ENCODE measurements at regions not wholly inside any gene's neighbourhood (a gene's known extent, or its start where the extent isn't known, plus 50 kb on each side); places are given as distances from the start of the nearest gene placed in this dataset.
A peak's percentile ranks its signal among the peaks of the same experiment; 100 is the strongest.

GRCh38 chr15:58235961-58236360 is 97.8 kb downstream of the AQP9 start:
- CTCF ChIA-PET: interaction anchor here (1.3 kb wide), 1 partner anchor 8 kb away, joined by 3 read pairs; no protein-coding TSS in a partner anchor
- H3K9me3 Mint-ChIP-seq (ENCODE audit: low read depth): no peaks in the 10 kb centered on the region

GRCh38 chr15:58240191-58240932 is 102.2 kb downstream of the AQP9 start:
- no peaks in the 10 kb centered on the region for H3K27me3 Mint-ChIP-seq
- no peak for ATAC-seq
- ChIA-PET CTCF (interaction anchor here (0.7 kb wide), 1 partner anchor 28 kb away, joined by 4 read pairs; no protein-coding TSS in a partner anchor), POLR2A (no interaction called here)
- intact Hi-C loops (cut with DNase I, micrococcal nuclease): no loop called here
- DNase-seq: no peak
- no peaks in the 10 kb centered on the region for H3K36me3 Mint-ChIP-seq (ENCODE audit: low read depth)
- no peaks in the 10 kb centered on the region for H3K4me1 Mint-ChIP-seq
- H3K9me3 Mint-ChIP-seq (ENCODE audit: low read depth): no peaks in the 10 kb centered on the region
- no peak overlapping the region for H3K4me3 Mint-ChIP-seq
- H3K27ac Mint-ChIP-seq: no peak overlapping the region

More at GRCh38 chr15:58235961-58236360, 97.8 kb downstream of the AQP9 start:
- no peak overlapping the region for H3K4me3 Mint-ChIP-seq
- H3K4me1 Mint-ChIP-seq: no peaks in the 10 kb centered on the region
- DNase-seq (no peak), ATAC-seq (no peak)
- POLR2A ChIA-PET: no interaction called here
- H3K36me3 Mint-ChIP-seq (ENCODE audit: low read depth): no peaks in the 10 kb centered on the region
- intact Hi-C loops (cut with DNase I, micrococcal nuclease): no loop called here
- no peaks in the 10 kb centered on the region for H3K27me3 Mint-ChIP-seq
- H3K27ac Mint-ChIP-seq: no peak overlapping the region

- ATAC-seq: no peak
- intact Hi-C loops (cut with DNase I, micrococcal nuclease): no loop called here
- Mint-ChIP-seq H3K27ac (no peak overlapping the region), H3K36me3 (ENCODE audit: low read depth) (no peaks in the 10 kb centered on the region), H3K9me3 (ENCODE audit: low read depth) (no peaks in the 10 kb centered on the region), H3K4me1 (no peaks in the 10 kb centered on the region), H3K27me3 (no peaks in the 10 kb centered on the region), H3K4me3 (no peak overlapping the region)
- CTCF ChIA-PET: interaction anchor here (0.8 kb wide), 1 partner anchor 11 kb away, joined by 3 read pairs; no protein-coding TSS in a partner anchor
- POLR2A ChIA-PET: no interaction called here
- no peak for DNase-seq
These were observed 103.7 kb downstream of the AQP9 start for GRCh38 chr15:58241872-58242271.

- POLR2A ChIA-PET: no interaction called here
- CTCF ChIA-PET: no interaction called here
- no peaks in the 10 kb centered on the region for H3K27me3 Mint-ChIP-seq
- ATAC-seq (no peak), DNase-seq (no peak)
- H3K27ac Mint-ChIP-seq: no peak overlapping the region
- no peaks in the 10 kb centered on the region for H3K4me1 Mint-ChIP-seq
- H3K9me3 Mint-ChIP-seq (ENCODE audit: low read depth): no peaks in the 10 kb centered on the region
- intact Hi-C loops (cut with DNase I, micrococcal nuclease): no loop called here
- H3K36me3 Mint-ChIP-seq (ENCODE audit: low read depth): no peaks in the 10 kb centered on the region
- no peak overlapping the region for H3K4me3 Mint-ChIP-seq
These were observed 104.9 kb downstream of the AQP9 start for GRCh38 chr15:58243070-58243469.

GRCh38 chr15:58244536-58244935 is 106.4 kb downstream of the AQP9 start:
- H3K4me1 Mint-ChIP-seq: peaks cover 5% of the 10 kb centered on the region
- ATAC-seq (no peak), DNase-seq (no peak)
- ChIA-PET POLR2A (no interaction called here), CTCF (no interaction called here)
- H3K4me3 Mint-ChIP-seq: no peak overlapping the region
- intact Hi-C loops (cut with DNase I, micrococcal nuclease): no loop called here
- no peaks in the 10 kb centered on the region for H3K27me3 Mint-ChIP-seq
- H3K27ac Mint-ChIP-seq: no peak overlapping the region
- H3K9me3 Mint-ChIP-seq (ENCODE audit: low read depth): no peaks in the 10 kb centered on the region
- no peaks in the 10 kb centered on the region for H3K36me3 Mint-ChIP-seq (ENCODE audit: low read depth)

GRCh38 chr15:58246041-58246440 is 107.9 kb downstream of the AQP9 start:
- POLR2A ChIA-PET: no interaction called here
- no peak overlapping the region for H3K4me3 Mint-ChIP-seq
- intact Hi-C loops (cut with DNase I, micrococcal nuclease): no loop called here

GRCh38 chr15:58247855-58248842 is 110.0 kb downstream of the AQP9 start:
- Mint-ChIP-seq H3K4me3 (no peak overlapping the region), H3K27me3 (no peaks in the 10 kb centered on the region), H3K4me1 (peaks cover 17% of the 10 kb centered on the region), H3K36me3 (ENCODE audit: low read depth) (no peaks in the 10 kb centered on the region), H3K9me3 (ENCODE audit: low read depth) (no peaks in the 10 kb centered on the region), H3K27ac (no peak overlapping the region)
- DNase-seq: no peak
- ATAC-seq: no peak
- ChIA-PET POLR2A (no interaction called here), CTCF (no interaction called here)
- intact Hi-C loops (cut with DNase I, micrococcal nuclease): no loop called here

More at GRCh38 chr15:58246041-58246440, 107.9 kb downstream of the AQP9 start:
- H3K36me3 Mint-ChIP-seq (ENCODE audit: low read depth): no peaks in the 10 kb centered on the region
- no peak overlapping the region for H3K27ac Mint-ChIP-seq
- H3K9me3 Mint-ChIP-seq (ENCODE audit: low read depth): no peaks in the 10 kb centered on the region
- ATAC-seq (no peak), DNase-seq (no peak)
- H3K27me3 Mint-ChIP-seq: no peaks in the 10 kb centered on the region
- CTCF ChIA-PET: no interaction called here
- H3K4me1 Mint-ChIP-seq: peaks cover 17% of the 10 kb centered on the region

GRCh38 chr15:58249646-58250312 is 111.6 kb downstream of the AQP9 start:
- peak; percentile 97 for ATAC-seq
- CTCF ChIA-PET: interaction anchor here (1.2 kb wide), 1 partner anchor 22 kb away, joined by 3 read pairs; no protein-coding TSS in a partner anchor
- intact Hi-C loops (cut with DNase I, micrococcal nuclease): no loop called here
- H3K9me3 Mint-ChIP-seq (ENCODE audit: low read depth): no peaks in the 10 kb centered on the region
- H3K36me3 Mint-ChIP-seq (ENCODE audit: low read depth): no peaks in the 10 kb centered on the region
- POLR2A ChIA-PET: no interaction called here
- no peaks in the 10 kb centered on the region for H3K27me3 Mint-ChIP-seq
- H3K27ac Mint-ChIP-seq: peak overlapping the region; percentile 49
- peak overlapping the region; percentile 30 for H3K4me3 Mint-ChIP-seq
- peak; percentile 16 for DNase-seq
- H3K4me1 Mint-ChIP-seq: peaks cover 17% of the 10 kb centered on the region

- DNase-seq (no peak), ATAC-seq (no peak)
- intact Hi-C loops (cut with DNase I, micrococcal nuclease): no loop called here
- Mint-ChIP-seq H3K27me3 (no peaks in the 10 kb centered on the region), H3K4me1 (peaks cover 17% of the 10 kb centered on the region), H3K36me3 (ENCODE audit: low read depth) (no peaks in the 10 kb centered on the region), H3K9me3 (ENCODE audit: low read depth) (no peaks in the 10 kb centered on the region), H3K27ac (no peak overlapping the region), H3K4me3 (no peak overlapping the region)
- POLR2A ChIA-PET: no interaction called here
- CTCF ChIA-PET: interaction anchor here (1.1 to 1.5 kb wide), 2 partner anchors 16 to 26 kb away, joined by 4 to 5 read pairs; no protein-coding TSS in a partner anchor
These were observed 114.6 kb downstream of the AQP9 start for GRCh38 chr15:58252586-58253323.

- Mint-ChIP-seq H3K4me1 (no peaks in the 10 kb centered on the region), H3K9me3 (ENCODE audit: low read depth) (no peaks in the 10 kb centered on the region), H3K4me3 (no peak overlapping the region), H3K36me3 (ENCODE audit: low read depth) (no peaks in the 10 kb centered on the region), H3K27me3 (no peaks in the 10 kb centered on the region), H3K27ac (no peak overlapping the region)
- ATAC-seq: no peak
- DNase-seq: no peak
- POLR2A ChIA-PET: no interaction called here
- CTCF ChIA-PET: no interaction called here
- intact Hi-C loops (cut with DNase I, micrococcal nuclease): no loop called here
These were observed 119.7 kb downstream of the AQP9 start for GRCh38 chr15:58257776-58258325.
